ENCODE measurements at regions not wholly inside any gene's neighbourhood (a gene's known extent, or its start where the extent isn't known, plus 50 kb on each side); places are given as distances from the start of the nearest gene placed in this dataset.
"Not testable (repeated sequence)": the region's sequence is repeated elsewhere in the genome, so short reads cannot be mapped to it uniquely, and the experiment has no call there.

- no peak for DNase-seq (ENCODE audit: low spot score)
Measured at GRCh38 chr5:174644436-174644835, 79.9 kb upstream of the MSX2 start.

- no peak for DNase-seq (ENCODE audit: low spot score)
Measured at GRCh38 chr5:174644923-174645322, 79.5 kb upstream of the MSX2 start.

- no peak for DNase-seq (ENCODE audit: low spot score)
Measured at GRCh38 chr5:174645677-174646076, 78.7 kb upstream of the MSX2 start.

- DNase-seq (ENCODE audit: low spot score): not testable (repeated sequence)
Measured at GRCh38 chr5:174648618-174649017, 75.8 kb upstream of the MSX2 start.

- no peak for DNase-seq (ENCODE audit: low spot score)
Measured at GRCh38 chr5:174649391-174649790, 75.0 kb upstream of the MSX2 start.

GRCh38 chr5:174654442-174654841, 69.9 kb upstream of the MSX2 start:
- DNase-seq (ENCODE audit: low spot score): no peak

GRCh38 chr5:174655351-174655750, 69.0 kb upstream of the MSX2 start:
- no peak for DNase-seq (ENCODE audit: low spot score)

GRCh38 chr5:174664180-174664850, 60.1 kb upstream of the MSX2 start:
- no peak for DNase-seq (ENCODE audit: low spot score)

GRCh38 chr5:174665347-174665746, 59.0 kb upstream of the MSX2 start:
- no peak for DNase-seq (ENCODE audit: low spot score)

- DNase-seq (ENCODE audit: low spot score): no peak
Measured at GRCh38 chr5:174667526-174667925, 56.9 kb upstream of the MSX2 start.

- DNase-seq (ENCODE audit: low spot score): no peak
Measured at GRCh38 chr5:174668349-174668748, 56.0 kb upstream of the MSX2 start.

Data from D341Med (cell line).